CD4-positive, CD25-positive, alpha-beta regulatory T cell (primary cell): ENCODE measurements at regions not wholly inside any gene's neighbourhood (a gene's known extent, or its start where the extent isn't known, plus 50 kb on each side); places are given as distances from the start of the nearest gene placed in this dataset.

Source experiments
- ATAC-seq, 2 donors: fragments of 150-1000 bp; cut with Tn5 transposase; one replicate each; pipeline ENCODE4 v1.10.0; 2021; ENCODE audit warnings: low read depth in 2 of 2, moderate number of reproducible peaks in 2 of 2, moderate library complexity in 1 of 2
- DNase-seq, 3 donors: peaks; one replicate each; pipeline versions ENCODE4 v3.0.0 to v3.0.0-alpha.2; 2012 to 2022; ENCODE audit warnings: mixed read lengths in 1 of 3
- H3K27ac ChIP-seq: one replicate; pipeline ENCODE4 v1.7.0; 2013; ENCODE audit warnings: mild to moderate bottlenecking, low read length; ENCODE audit not compliant: insufficient read depth, poor library complexity, severe bottlenecking
- H3K27me3 ChIP-seq: one replicate; pipeline ENCODE4 v1.7.0; 2013; ENCODE audit warnings: low read length; ENCODE audit not compliant: control insufficient read depth, insufficient read depth
- H3K36me3 ChIP-seq: one replicate; pipeline ENCODE4 v1.7.0; 2013; ENCODE audit warnings: mild to moderate bottlenecking, low read length, moderate library complexity; ENCODE audit not compliant: control insufficient read depth, insufficient read depth
- H3K4me1 ChIP-seq: 2 replicates; pipeline ENCODE4 v1.7.0; 2013; ENCODE audit warnings: mild to moderate bottlenecking, low read length; ENCODE audit not compliant: insufficient read depth, control insufficient read depth, poor library complexity, severe bottlenecking
- H3K4me3 ChIP-seq: one replicate; pipeline ENCODE4 v1.7.0; 2013; ENCODE audit warnings: low read depth, mild to moderate bottlenecking, low read length, moderate library complexity
- H3K9me3 ChIP-seq, 2 experiments: 1 replicate in 1 of 2; 2 replicates in 1 of 2; pipeline ENCODE4 v1.7.0; 2013; ENCODE audit warnings: low read length in 2 of 2, mild to moderate bottlenecking in 1 of 2, moderate library complexity in 1 of 2; ENCODE audit not compliant: control insufficient read depth in 2 of 2
- H3K27ac Mint-ChIP-seq, 3 donors: one replicate each; pipeline ENCODE4 v1.8.0; 2020 to 2022; ENCODE audit warnings: mild to moderate bottlenecking in 3 of 3, mixed read lengths in 3 of 3, moderate library complexity in 2 of 3
- H3K27me3 Mint-ChIP-seq: one replicate; pipeline ENCODE4 v1.8.0; 2022; ENCODE audit warnings: mild to moderate bottlenecking, mixed read lengths
- H3K36me3 Mint-ChIP-seq: one replicate; pipeline ENCODE4 v1.8.0; 2020; ENCODE audit warnings: mixed read lengths
- H3K4me1 Mint-ChIP-seq, 4 donors: one replicate each; pipeline ENCODE4 v1.8.0; 2020 to 2022; ENCODE audit warnings: mixed read lengths in 4 of 4, mild to moderate bottlenecking in 1 of 4
- H3K4me3 Mint-ChIP-seq, 4 donors: one replicate each; pipeline ENCODE4 v1.8.0; 2020 to 2022; ENCODE audit warnings: mild to moderate bottlenecking in 4 of 4, mixed read lengths in 4 of 4, moderate library complexity in 3 of 4
- H3K9me3 Mint-ChIP-seq, 7 donors: one replicate each; pipeline ENCODE4 v1.8.0; 2020 to 2022; ENCODE audit warnings: mixed read lengths in 7 of 7, mild to moderate bottlenecking in 3 of 7, moderate library complexity in 2 of 7

DNA sequence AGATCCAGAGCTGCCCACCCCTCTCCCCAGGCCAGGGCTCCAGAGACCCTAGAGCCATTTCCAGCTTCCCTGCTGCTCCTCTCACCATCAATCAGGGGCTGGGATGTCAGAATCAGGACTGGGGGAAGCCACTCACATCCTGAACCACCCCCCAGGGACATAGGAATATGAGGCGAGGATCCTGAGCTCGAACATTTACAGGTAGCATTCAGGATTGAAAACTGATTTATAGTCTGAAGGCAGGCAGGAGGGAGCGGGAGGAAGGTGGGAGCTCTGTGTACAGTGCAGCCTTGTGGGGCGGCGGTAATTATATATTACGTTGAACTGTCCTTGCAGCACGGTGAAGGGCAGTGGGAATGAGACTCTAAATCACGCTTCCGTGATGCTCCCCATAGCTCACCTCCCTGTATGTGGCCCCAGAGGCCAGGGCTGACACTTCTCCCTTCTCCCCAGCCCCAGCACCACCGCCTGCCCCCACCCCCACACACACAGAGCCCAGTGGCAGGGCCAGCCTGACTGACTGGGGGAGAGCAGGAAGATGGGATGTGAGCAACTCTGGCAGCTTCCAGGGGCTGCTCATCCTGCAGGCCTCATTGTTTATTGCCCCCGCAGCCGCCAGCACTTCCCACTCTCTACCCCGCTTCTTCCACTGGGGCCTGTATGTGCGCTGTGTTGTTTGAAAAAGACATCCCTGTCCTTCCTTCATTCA lies 76.0 kb upstream of the HSPA9 start:
- H3K27me3 ChIP-seq, result peaks cover 41% of the 10 kb centered on the region
- H3K4me1 Mint-ChIP-seq, result peaks cover 10 to 22% (median 15%) of the 10 kb centered on the region in 4 donors
- peaks cover 0 to 4% (median 0%) of the 10 kb centered on the region in 7 donors for H3K9me3 Mint-ChIP-seq
- H3K4me1 ChIP-seq, result peaks cover 18% of the 10 kb centered on the region
- H3K4me3 Mint-ChIP-seq, result no peak overlapping the region
- H3K4me3 ChIP-seq, result no peak overlapping the region
- DNase-seq (no peak), ATAC-seq (no peak)
- H3K27ac Mint-ChIP-seq, result no peak overlapping the region
- H3K27ac ChIP-seq, result no peak overlapping the region
- H3K36me3 ChIP-seq, result no peaks in the 10 kb centered on the region
- no peaks in the 10 kb centered on the region for H3K9me3 ChIP-seq
- no peaks in the 10 kb centered on the region for H3K36me3 Mint-ChIP-seq
- H3K27me3 Mint-ChIP-seq, result peaks cover 93% of the 10 kb centered on the region

DNA sequence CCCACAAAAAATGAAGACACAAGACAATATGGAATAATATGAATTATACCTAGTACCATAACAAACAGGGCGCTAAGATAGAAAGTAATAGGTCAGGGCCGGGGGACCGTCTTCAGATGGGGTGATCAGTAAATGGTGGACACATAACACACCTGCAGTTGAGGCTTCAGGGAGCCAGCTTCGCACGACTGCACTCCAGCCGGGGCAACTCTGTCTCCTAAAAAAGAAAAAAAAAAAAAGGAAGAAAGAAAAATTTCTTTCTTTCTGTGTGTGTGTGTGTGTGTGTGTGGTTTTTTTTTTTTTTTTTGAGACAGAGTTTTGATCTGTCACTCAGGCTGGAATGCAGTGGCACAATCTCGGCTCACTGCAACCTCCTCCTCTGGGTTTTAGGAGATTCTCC lies 75.0 kb upstream of the HSPA9 start:
- H3K4me1 Mint-ChIP-seq, result peaks cover 10 to 19% (median 15%) of the 10 kb centered on the region in 4 donors
- H3K9me3 Mint-ChIP-seq, result peaks cover 0 to 2% (median 0%) of the 10 kb centered on the region in 7 donors
- H3K4me1 ChIP-seq, result peaks cover 17% of the 10 kb centered on the region
- H3K4me3 ChIP-seq, result no peak overlapping the region
- ATAC-seq, result no peak
- H3K27ac Mint-ChIP-seq, result no peak overlapping the region
- no peak for DNase-seq
- H3K27me3 ChIP-seq, result peaks cover 35% of the 10 kb centered on the region
- peaks cover 84% of the 10 kb centered on the region for H3K27me3 Mint-ChIP-seq
- no peaks in the 10 kb centered on the region for H3K9me3 ChIP-seq
- H3K27ac ChIP-seq, result no peak overlapping the region
- H3K36me3 Mint-ChIP-seq, result no peaks in the 10 kb centered on the region
- H3K36me3 ChIP-seq, result no peaks in the 10 kb centered on the region
- no peak overlapping the region for H3K4me3 Mint-ChIP-seq

DNA sequence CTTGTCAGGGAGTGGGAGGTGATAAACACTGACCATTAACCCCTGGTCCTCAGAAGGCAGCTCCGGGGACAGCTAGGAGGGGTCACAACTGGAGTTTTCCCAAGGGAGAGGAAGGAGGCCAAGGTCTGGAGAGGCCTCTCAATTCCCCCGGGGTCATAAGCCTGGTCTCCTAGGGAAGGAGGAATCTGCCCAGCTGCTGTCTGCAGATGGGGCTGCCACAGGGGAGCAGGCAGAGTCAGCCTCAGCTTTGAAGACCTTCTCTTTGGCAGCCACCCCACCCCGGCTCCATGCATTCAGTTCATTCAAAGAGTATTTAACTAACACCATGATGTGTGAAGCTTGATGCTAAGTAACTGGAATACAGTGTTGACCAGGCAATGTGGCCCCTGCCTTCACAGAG lies 74.6 kb upstream of the HSPA9 start:
- Histone ChIP-seq H3K4me1 (peaks cover 13% of the 10 kb centered on the region), H3K27ac (no peak overlapping the region), H3K27me3 (peaks cover 37% of the 10 kb centered on the region), H3K36me3 (no peaks in the 10 kb centered on the region), H3K4me3 (no peak overlapping the region), H3K9me3 (no peaks in the 10 kb centered on the region)
- ATAC-seq (no peak), DNase-seq (no peak)
- peaks cover 79% of the 10 kb centered on the region for H3K27me3 Mint-ChIP-seq
- H3K36me3 Mint-ChIP-seq, result no peaks in the 10 kb centered on the region
- H3K4me1 Mint-ChIP-seq, result peaks cover 8 to 15% (median 12%) of the 10 kb centered on the region in 4 donors
- H3K27ac Mint-ChIP-seq, result no peak overlapping the region
- H3K9me3 Mint-ChIP-seq, result peaks cover 0 to 1% (median 0%) of the 10 kb centered on the region in 7 donors
- no peak overlapping the region for H3K4me3 Mint-ChIP-seq

DNA sequence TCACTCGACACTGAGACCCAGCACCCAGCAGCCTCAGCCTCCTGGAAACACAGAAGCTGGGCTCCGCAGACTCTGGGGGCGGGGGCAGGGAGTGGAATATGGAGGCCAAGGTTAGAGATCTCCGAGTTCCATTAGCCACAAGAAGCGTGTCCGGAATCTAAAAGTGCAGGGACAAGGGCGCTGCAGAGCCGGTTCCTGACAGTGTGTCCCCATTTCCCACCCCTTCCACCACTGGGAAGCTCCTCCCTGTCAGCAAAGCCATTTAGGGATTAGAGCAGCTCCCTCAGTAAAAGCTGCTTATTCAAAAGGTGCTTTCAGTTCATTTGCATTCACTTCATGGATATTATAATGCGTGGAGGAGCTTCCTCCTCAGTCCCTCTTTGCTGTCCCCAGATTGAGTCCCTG lies 74.1 kb upstream of the HSPA9 start:
- Mint-ChIP-seq H3K27ac (no peak overlapping the region), H3K4me3 (no peak overlapping the region), H3K9me3 (peaks cover 0 to 1% (median 0%) of the 10 kb centered on the region in 7 donors), H3K36me3 (no peaks in the 10 kb centered on the region), H3K4me1 (peaks cover 5 to 10% (median 8%) of the 10 kb centered on the region in 4 donors), H3K27me3 (peaks cover 75% of the 10 kb centered on the region)
- H3K9me3 ChIP-seq, result no peaks in the 10 kb centered on the region
- no peak overlapping the region for H3K27ac ChIP-seq
- H3K4me3 ChIP-seq, result no peak overlapping the region
- H3K36me3 ChIP-seq, result no peaks in the 10 kb centered on the region
- ATAC-seq (no peak), DNase-seq (no peak)
- H3K27me3 ChIP-seq, result peaks cover 41% of the 10 kb centered on the region
- H3K4me1 ChIP-seq, result peaks cover 8% of the 10 kb centered on the region

DNA sequence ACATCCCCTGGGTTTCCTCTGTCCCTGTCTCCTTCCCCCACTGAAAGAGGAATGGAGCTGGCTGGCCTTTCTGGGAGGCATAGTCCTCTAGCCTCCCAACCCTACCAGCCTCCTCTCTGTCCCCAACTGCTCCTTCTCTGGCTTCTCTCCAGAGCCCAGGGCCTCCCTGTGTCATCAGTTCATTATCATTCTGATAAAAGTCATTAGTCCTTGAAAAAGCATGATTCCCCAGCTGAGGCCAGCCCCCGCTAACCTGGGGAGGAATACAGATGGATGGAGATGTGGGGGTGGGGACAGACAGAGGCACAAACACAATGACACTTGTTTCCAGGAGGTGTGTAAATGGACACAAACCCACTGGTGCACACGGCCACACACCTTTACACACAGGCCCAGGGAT lies 73.6 kb upstream of the HSPA9 start:
- Histone ChIP-seq H3K4me3 (no peak overlapping the region), H3K4me1 (peaks cover 4% of the 10 kb centered on the region), H3K9me3 (no peaks in the 10 kb centered on the region), H3K27ac (no peak overlapping the region), H3K27me3 (peaks cover 42% of the 10 kb centered on the region), H3K36me3 (no peaks in the 10 kb centered on the region)
- no peaks in the 10 kb centered on the region for H3K36me3 Mint-ChIP-seq
- no peak overlapping the region for H3K4me3 Mint-ChIP-seq
- peaks cover 0 to 1% (median 0%) of the 10 kb centered on the region in 7 donors for H3K9me3 Mint-ChIP-seq
- DNase-seq (no peak), ATAC-seq (no peak)
- peaks cover 72% of the 10 kb centered on the region for H3K27me3 Mint-ChIP-seq
- H3K4me1 Mint-ChIP-seq, result peaks cover under 1 to 6% (median 5%) of the 10 kb centered on the region in 4 donors
- no peak overlapping the region for H3K27ac Mint-ChIP-seq

DNA sequence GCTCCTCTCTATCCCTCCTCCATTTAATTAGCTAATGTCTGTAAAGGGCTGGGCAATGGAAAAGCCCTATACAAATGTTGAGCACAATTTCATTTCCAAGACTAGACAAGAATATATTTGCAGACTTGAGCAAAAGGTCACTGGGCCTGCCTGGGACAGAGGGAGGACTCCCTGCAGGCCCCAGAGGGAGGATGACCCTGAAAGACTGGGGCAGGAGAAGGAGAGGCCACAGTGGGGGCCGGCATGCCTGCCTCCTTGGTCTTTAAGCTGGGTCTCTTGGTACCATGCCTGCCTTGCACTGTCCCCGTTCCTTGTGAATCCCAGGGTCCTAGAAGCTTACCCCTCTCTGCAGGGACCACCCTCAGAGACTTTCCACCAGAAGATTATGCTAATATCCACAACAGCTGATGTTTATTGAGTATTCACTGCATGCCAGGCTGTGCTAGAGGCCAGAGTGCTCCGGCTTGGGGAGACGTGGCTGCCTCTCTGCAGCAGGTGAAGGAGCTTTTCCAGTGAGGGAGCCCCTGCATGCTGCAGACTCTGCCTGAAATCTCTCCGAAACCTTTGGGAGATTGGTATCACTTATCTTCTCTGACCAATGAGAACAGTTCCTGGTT lies 72.7 kb upstream of the HSPA9 start:
- peaks cover 40% of the 10 kb centered on the region for H3K27me3 ChIP-seq
- H3K27ac ChIP-seq, result no peak overlapping the region
- H3K4me1 ChIP-seq, result no peaks in the 10 kb centered on the region
- no peaks in the 10 kb centered on the region for H3K36me3 Mint-ChIP-seq
- H3K9me3 Mint-ChIP-seq, result peaks cover 0 to 1% (median 0%) of the 10 kb centered on the region in 7 donors
- no peak overlapping the region for H3K27ac Mint-ChIP-seq
- peaks cover 66% of the 10 kb centered on the region for H3K27me3 Mint-ChIP-seq
- H3K4me3 Mint-ChIP-seq, result no peak overlapping the region
- peaks cover 0 to 2% (median 0%) of the 10 kb centered on the region in 4 donors for H3K4me1 Mint-ChIP-seq
- H3K4me3 ChIP-seq, result no peak overlapping the region
- no peaks in the 10 kb centered on the region for H3K9me3 ChIP-seq
- H3K36me3 ChIP-seq, result no peaks in the 10 kb centered on the region
- ATAC-seq (no peak), DNase-seq (no peak)

DNA sequence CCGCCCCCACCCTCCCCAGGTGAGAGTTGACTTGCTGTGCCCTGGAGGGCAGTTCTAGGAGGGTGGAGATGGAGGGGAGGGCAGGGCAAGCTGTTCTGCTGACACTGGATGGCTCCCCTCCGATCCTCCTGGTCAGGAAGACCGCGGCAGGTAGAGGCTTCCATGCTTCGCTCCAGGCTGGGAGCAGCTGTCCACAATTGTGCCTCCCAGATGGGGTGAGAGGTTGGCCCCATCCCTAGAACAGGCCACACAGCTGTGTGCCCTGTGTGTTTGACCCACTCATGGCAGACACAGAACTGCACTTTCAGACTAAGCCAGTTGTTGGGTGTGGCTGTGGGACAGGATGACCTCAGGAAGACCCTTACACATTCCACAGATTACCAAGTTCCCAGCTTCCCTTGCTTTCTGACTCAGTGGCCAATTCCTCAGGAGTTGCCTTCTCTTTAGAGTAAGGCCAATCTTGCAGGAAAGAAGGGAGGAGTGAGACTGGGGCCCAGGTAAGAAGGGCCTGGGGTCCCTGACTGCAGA lies 72.1 kb upstream of the HSPA9 start:
- no peaks in the 10 kb centered on the region for H3K36me3 Mint-ChIP-seq
- Histone ChIP-seq H3K4me1 (no peaks in the 10 kb centered on the region), H3K36me3 (no peaks in the 10 kb centered on the region), H3K9me3 (no peaks in the 10 kb centered on the region), H3K4me3 (no peak overlapping the region), H3K27me3 (peaks cover 34% of the 10 kb centered on the region), H3K27ac (no peak overlapping the region)
- peaks cover 63% of the 10 kb centered on the region for H3K27me3 Mint-ChIP-seq
- no peak overlapping the region for H3K27ac Mint-ChIP-seq
- DNase-seq, result no peak
- H3K9me3 Mint-ChIP-seq, result peaks cover 0 to 1% (median 0%) of the 10 kb centered on the region in 7 donors
- peaks cover 0 to 2% (median 0%) of the 10 kb centered on the region in 4 donors for H3K4me1 Mint-ChIP-seq
- no peak for ATAC-seq
- no peak overlapping the region for H3K4me3 Mint-ChIP-seq
